ENCODE measurements at regions not wholly inside any gene's neighbourhood (a gene's known extent, or its start where the extent isn't known, plus 50 kb on each side); places are given as distances from the start of the nearest gene placed in this dataset.

GRCh38 chr12:77720258-77720657 lies 110.4 kb upstream of the NAV3 start:
- no peak for DNase-seq
- H3K4ac ChIP-seq (ENCODE audit: low read depth, low read length) = no peak overlapping the region
- H2BK15ac ChIP-seq (ENCODE audit: low read depth, low read length) = no peak overlapping the region
- peak; percentile 53 for TF ChIP-seq CTCF (conservative IDR thresholded peaks at IDR 0.05)
- H3K9me3 Mint-ChIP-seq = peaks cover 0 to 7% of the 10 kb centered on the region in 2 experiments; a peak in 2 of 5 replicates
- no peak overlapping the region for H3T11ph ChIP-seq (ENCODE audit: low read length)
- H2BK12ac ChIP-seq (ENCODE audit: insufficient read length, low read depth, low read length) = no peak overlapping the region
- no peak overlapping the region for H3K27ac ChIP-seq (ENCODE audit: insufficient read length, low read depth, low read length)
- H3K56ac ChIP-seq (ENCODE audit: insufficient read length, low read depth, low read length) = no peak overlapping the region
- H2BK120ac ChIP-seq (ENCODE audit: low read depth, low read length, poor library complexity, severe bottlenecking) = no peak overlapping the region
- H4K5ac ChIP-seq (ENCODE audit: insufficient read length, low read depth, low read length) = no peak overlapping the region
- no peaks in the 10 kb centered on the region for H3K27me3 Mint-ChIP-seq (ENCODE audit: low read depth)
- peak overlapping the region; percentile 64 for H2AFZ ChIP-seq (ENCODE audit: low read length)
- no peak overlapping the region for H4K91ac ChIP-seq (ENCODE audit: insufficient read length, low read depth, low read length)
- no peaks in the 10 kb centered on the region for H3K4me1 ChIP-seq (ENCODE audit: insufficient read depth, low read length)
- no peaks in the 10 kb centered on the region; a peak in 1 of 7 replicates for H3K36me3 Mint-ChIP-seq (ENCODE audit: insufficient read depth in 1 of 3, low read depth in 3 of 3)
- H3K9ac ChIP-seq (ENCODE audit: extremely low read depth, insufficient read length, low read length) = no peak overlapping the region
- WGBS (ENCODE audit: extremely low coverage, insufficient read length, low lambda C conversion rate) = no CpG with 5 or more reads among the region's 2 CpGs
- no peak overlapping the region for H3K18ac ChIP-seq (ENCODE audit: insufficient read length, low read depth, low read length)
- H3K23me2 ChIP-seq (ENCODE audit: insufficient read length, low read depth, low read length, poor library complexity, severe bottlenecking) = no peaks in the 10 kb centered on the region
- no peak overlapping the region for H3K27ac Mint-ChIP-seq
- H3K79me1 ChIP-seq (ENCODE audit: insufficient read depth, low read depth, low read length, poor library complexity, severe bottlenecking) = no peaks in the 10 kb centered on the region
- no peak overlapping the region for H3K4me2 ChIP-seq (ENCODE audit: insufficient read depth, insufficient read length, low read length)
- H3K4me3 Mint-ChIP-seq = no peak overlapping the region
- no peaks in the 10 kb centered on the region for H3K27me3 ChIP-seq (ENCODE audit: insufficient read depth, low read length)
- no peak overlapping the region for H3K14ac ChIP-seq (ENCODE audit: insufficient read depth, low read length)
- no peaks in the 10 kb centered on the region for H3K9me3 ChIP-seq (ENCODE audit: control insufficient read depth, low read depth, low read length)
- no peak overlapping the region for H2AK5ac ChIP-seq (ENCODE audit: insufficient read length, low read length)
- no peaks in the 10 kb centered on the region for H3K79me2 ChIP-seq (ENCODE audit: insufficient read depth, low read length)
- H4K8ac ChIP-seq (replicated peaks; ENCODE audit: insufficient read length, low read depth, low read length) = no peak overlapping the region
- H2BK5ac ChIP-seq (ENCODE audit: insufficient read length, low read length) = no peak overlapping the region
- no peaks in the 10 kb centered on the region for H4K20me1 ChIP-seq (ENCODE audit: control insufficient read depth, insufficient read depth, insufficient read length)
- H2BK20ac ChIP-seq (ENCODE audit: low read depth, low read length, poor library complexity, severe bottlenecking) = no peak overlapping the region
- H3K23ac ChIP-seq (ENCODE audit: insufficient read length, low read depth, low read length) = no peak overlapping the region
- H3K4me1 Mint-ChIP-seq = no peaks in the 10 kb centered on the region
